ENCODE measurements at regions not wholly inside any gene's neighbourhood (a gene's known extent, or its start where the extent isn't known, plus 50 kb on each side); places are given as distances from the start of the nearest gene placed in this dataset.
A peak's percentile ranks its signal among the peaks of the same experiment; 100 is the strongest.

GRCh38 chr18:50466634-50467033, 91.8 kb downstream of the SKA1 start:
- Histone ChIP-seq H3K27ac (no peak overlapping the region), H3K9me3 (no peaks in the 10 kb centered on the region), H3K4me1 (peaks cover 0 to 7% (median 0%) of the 10 kb centered on the region in 12 donors), H3K36me3 (no peaks in the 10 kb centered on the region), H3K27me3 (no peaks in the 10 kb centered on the region), H3K4me3 (no peak overlapping the region)
- TF ChIP-seq POLR2A (IDR thresholded peaks at IDR 0.05) = no peak
- TF ChIP-seq, protein P1, sequence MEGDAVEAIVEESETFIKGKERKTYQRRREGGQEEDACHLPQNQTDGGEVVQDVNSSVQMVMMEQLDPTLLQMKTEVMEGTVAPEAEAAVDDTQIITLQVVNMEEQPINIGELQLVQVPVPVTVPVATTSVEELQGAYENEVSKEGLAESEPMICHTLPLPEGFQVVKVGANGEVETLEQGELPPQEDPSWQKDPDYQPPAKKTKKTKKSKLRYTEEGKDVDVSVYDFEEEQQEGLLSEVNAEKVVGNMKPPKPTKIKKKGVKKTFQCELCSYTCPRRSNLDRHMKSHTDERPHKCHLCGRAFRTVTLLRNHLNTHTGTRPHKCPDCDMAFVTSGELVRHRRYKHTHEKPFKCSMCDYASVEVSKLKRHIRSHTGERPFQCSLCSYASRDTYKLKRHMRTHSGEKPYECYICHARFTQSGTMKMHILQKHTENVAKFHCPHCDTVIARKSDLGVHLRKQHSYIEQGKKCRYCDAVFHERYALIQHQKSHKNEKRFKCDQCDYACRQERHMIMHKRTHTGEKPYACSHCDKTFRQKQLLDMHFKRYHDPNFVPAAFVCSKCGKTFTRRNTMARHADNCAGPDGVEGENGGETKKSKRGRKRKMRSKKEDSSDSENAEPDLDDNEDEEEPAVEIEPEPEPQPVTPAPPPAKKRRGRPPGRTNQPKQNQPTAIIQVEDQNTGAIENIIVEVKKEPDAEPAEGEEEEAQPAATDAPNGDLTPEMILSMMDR (IDR thresholded peaks at IDR 0.05) = no peak
- intact Hi-C loops (cut with DNase I) = no loop called here
- DNase-seq (no peak), ATAC-seq (no peak)

DNA sequence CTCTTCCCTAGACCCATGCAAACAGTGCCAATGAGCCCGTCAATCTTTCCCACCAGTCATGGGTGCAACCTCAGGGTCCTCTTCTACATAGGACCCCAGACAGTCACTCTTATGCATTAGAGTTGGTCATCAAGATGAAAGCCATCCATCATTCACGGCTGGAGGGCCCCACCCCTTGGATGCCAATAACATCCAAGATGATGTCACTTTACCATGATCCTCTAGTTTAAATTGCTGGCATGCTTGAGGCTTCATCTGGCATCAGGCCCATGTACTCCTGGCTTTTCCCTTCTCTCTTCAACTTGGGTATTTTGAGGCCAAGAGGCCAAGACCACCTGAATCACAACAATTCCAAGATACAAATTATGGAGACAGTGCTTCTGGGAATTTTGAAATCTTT, 91.1 kb upstream of the MAPK4 start:
- Histone ChIP-seq H3K36me3 (no peaks in the 10 kb centered on the region), H3K9me3 (no peaks in the 10 kb centered on the region), H3K27ac (no peak overlapping the region), H3K27me3 (no peaks in the 10 kb centered on the region), H3K4me3 (no peak overlapping the region), H3K4me1 (peaks cover 0 to 7% (median 0%) of the 10 kb centered on the region in 12 donors)
- ATAC-seq (no peak), DNase-seq (no peak)
- TF ChIP-seq POLR2A (IDR thresholded peaks at IDR 0.05) = no peak
- TF ChIP-seq, protein P1 (IDR thresholded peaks at IDR 0.05) = no peak
- 59 to 73% (median 66%) methylated on average over 2 of the region's 2 CpGs for WGBS, 4 donors
- intact Hi-C loops (cut with DNase I) = no loop called here

DNA sequence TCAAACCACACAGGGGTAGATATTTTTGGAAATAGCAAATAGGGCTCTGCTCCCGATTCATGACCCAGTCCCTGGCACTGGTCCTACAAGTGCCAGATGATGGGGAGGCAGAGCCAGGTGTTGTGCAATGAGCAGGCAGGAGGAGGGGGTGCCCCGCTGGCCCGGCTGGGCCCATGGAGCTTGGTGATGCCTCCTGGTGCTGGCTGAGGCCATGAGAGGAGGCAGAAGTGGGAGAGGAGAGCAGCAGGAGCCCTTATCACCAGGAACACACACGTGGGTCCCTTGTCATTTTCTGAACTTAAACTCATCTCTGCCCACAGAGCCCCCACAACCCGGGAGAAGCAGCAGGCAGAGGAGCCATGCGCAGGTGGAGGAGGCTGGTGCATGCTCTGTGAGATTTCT, 90.5 kb upstream of the MAPK4 start:
- Histone ChIP-seq H3K9me3 (no peaks in the 10 kb centered on the region), H3K36me3 (no peaks in the 10 kb centered on the region), H3K4me3 (no peak overlapping the region), H3K27me3 (no peaks in the 10 kb centered on the region), H3K4me1 (peaks cover 0 to 7% (median 0%) of the 10 kb centered on the region in 12 donors), H3K27ac (no peak overlapping the region)
- peak; percentile 89 to 91 (median 90) for ATAC-seq
- intact Hi-C loops (cut with DNase I) = no loop called here
- peak; percentile 44 to 84 (median 73) for DNase-seq
- 44 to 63% (median 57%) methylated on average over 6 of the region's 6 CpGs for WGBS, 4 donors
- TF ChIP-seq, protein P1 (IDR thresholded peaks at IDR 0.05) = no peak
- TF ChIP-seq POLR2A (IDR thresholded peaks at IDR 0.05) = no peak

- DNase-seq (no peak), ATAC-seq (no peak)
- no peak overlapping the region for H3K4me3 ChIP-seq
- no peaks in the 10 kb centered on the region for H3K36me3 ChIP-seq
- H3K27me3 ChIP-seq = no peaks in the 10 kb centered on the region
- intact Hi-C loops (cut with DNase I) = no loop called here
- H3K4me1 ChIP-seq = peaks cover 0 to 7% (median 0%) of the 10 kb centered on the region in 12 donors
- 68 to 76% (median 70%) methylated on average over 1 of the region's 1 CpG for WGBS, 4 donors
- peaks cover 0 to 4% (median 0%) of the 10 kb centered on the region in 12 donors for H3K9me3 ChIP-seq
- H3K27ac ChIP-seq = no peak overlapping the region
- TF ChIP-seq POLR2A (IDR thresholded peaks at IDR 0.05) = no peak
- TF ChIP-seq, protein P1 (IDR thresholded peaks at IDR 0.05) = no peak
Measured at GRCh38 chr18:50472941-50473340, 86.9 kb upstream of the MAPK4 start.

Data from heart left ventricle (tissue), 16 donors.